Uterus (tissue), 3 donors: ENCODE measurements at regions not wholly inside any gene's neighbourhood (a gene's known extent, or its start where the extent isn't known, plus 50 kb on each side); places are given as distances from the start of the nearest gene placed in this dataset.

Experiments used
- DNase-seq, 2 donors: peaks; one replicate each; pipeline ENCODE4 v3.0.0-alpha.2; 2019 to 2020
- H3K27ac ChIP-seq, 2 donors: fragments of 200-600 bp; sonication (generic); 1 replicate in 1 of 2; 2 replicates in 1 of 2; pipeline ENCODE4 v1.5.1; 2016 to 2018
- H3K27me3 ChIP-seq, 2 donors: fragments of 200-600 bp; sonication (generic); one replicate each; pipeline ENCODE4 v1.5.1; 2018 to 2019; ENCODE audit warnings: control low read depth in 1 of 2
- H3K36me3 ChIP-seq, 2 donors: fragments of 200-600 bp; sonication (generic); one replicate each; pipeline ENCODE4 v1.5.1; 2019; ENCODE audit warnings: control low read depth in 1 of 2
- H3K4me1 ChIP-seq, 2 donors: fragments of 200-600 bp; sonication (generic); one replicate each; pipeline ENCODE4 v1.5.1; 2018 to 2019; ENCODE audit warnings: control low read depth in 1 of 2
- H3K4me3 ChIP-seq, 2 donors: fragments of 200-600 bp; sonication (generic); 1 replicate in 1 of 2; 2 replicates in 1 of 2; pipeline ENCODE4 v1.5.1; 2018 to 2019; ENCODE audit warnings: mild to moderate bottlenecking in 1 of 2
- H3K9me3 ChIP-seq, 2 donors: fragments of 200-600 bp; sonication (generic); one replicate each; pipeline ENCODE4 v1.5.1; 2019; ENCODE audit warnings: control low read depth in 1 of 2
- CTCF ChIP-seq, 4 experiments: fragments of 200-600 bp in 2 of 4; fragments of 450-650 bp in 2 of 4; sonication (generic) in 2 of 4; IDR thresholded peaks; one replicate each; pipeline ENCODE4 v1.5.1; 2016 to 2019; ENCODE audit warnings: antibody characterized with exemption in 4 of 4, mild to moderate bottlenecking in 2 of 4, moderate library complexity in 1 of 4
- POLR2A ChIP-seq, 2 donors: fragments of 450-650 bp; IDR thresholded peaks; one replicate each; pipeline ENCODE4 v1.6.1; 2016; ENCODE audit warnings: antibody characterized with exemption in 2 of 2, mild to moderate bottlenecking in 1 of 2, moderate library complexity in 1 of 2
- intact Hi-C: fragments of 100-400 bp; cut with DNase I; formaldehyde crosslinking; loops from one replicate; pipeline ENCODE4 v1.15.1; 2023; ENCODE audit warnings: low total_unique reads
- donor health status: DM: yes; HTN: yes; CAD: no.

GRCh38 chr20:54773643-54774000, 298.2 kb downstream of the DOK5 start:
- H3K4me3 ChIP-seq = no peak overlapping the region
- H3K27me3 ChIP-seq = no peaks in the 10 kb centered on the region
- H3K36me3 ChIP-seq = no peaks in the 10 kb centered on the region
- H3K4me1 ChIP-seq = no peaks in the 10 kb centered on the region
- no peak overlapping the region for H3K27ac ChIP-seq
- TF ChIP-seq POLR2A (IDR thresholded peaks at IDR 0.05) (no peak), CTCF (IDR thresholded peaks at IDR 0.05) (no peak)
- intact Hi-C loops = no loop called here
- DNase-seq = no peak
- no peaks in the 10 kb centered on the region for H3K9me3 ChIP-seq

GRCh38 chr20:54772893-54773642, 297.7 kb downstream of the DOK5 start:
- Histone ChIP-seq H3K9me3 (no peaks in the 10 kb centered on the region), H3K36me3 (no peaks in the 10 kb centered on the region), H3K4me3 (no peak overlapping the region), H3K27me3 (no peaks in the 10 kb centered on the region), H3K4me1 (no peaks in the 10 kb centered on the region), H3K27ac (no peak overlapping the region)
- TF ChIP-seq CTCF (IDR thresholded peaks at IDR 0.05) = no peak
- TF ChIP-seq POLR2A (IDR thresholded peaks at IDR 0.05) = no peak
- no peak for DNase-seq
- intact Hi-C loops = no loop called here

- intact Hi-C loops = no loop called here
- H3K36me3 ChIP-seq = no peaks in the 10 kb centered on the region
- H3K27ac ChIP-seq = no peak overlapping the region
- DNase-seq = no peak
- H3K4me1 ChIP-seq = no peaks in the 10 kb centered on the region
- H3K4me3 ChIP-seq = no peak overlapping the region
- no peaks in the 10 kb centered on the region for H3K9me3 ChIP-seq
- H3K27me3 ChIP-seq = peaks cover 0 to 3% of the 10 kb centered on the region in 2 donors
- TF ChIP-seq POLR2A (IDR thresholded peaks at IDR 0.05) (no peak), CTCF (IDR thresholded peaks at IDR 0.05) (no peak)
These were observed 291.1 kb downstream of the DOK5 start for GRCh38 chr20:54766483-54766882.

GRCh38 chr20:54763366-54763765, 288.0 kb downstream of the DOK5 start:
- Histone ChIP-seq H3K36me3 (no peaks in the 10 kb centered on the region), H3K9me3 (no peaks in the 10 kb centered on the region), H3K4me3 (no peak overlapping the region), H3K27me3 (peaks cover 0 to 3% of the 10 kb centered on the region in 2 donors), H3K4me1 (no peaks in the 10 kb centered on the region), H3K27ac (no peak overlapping the region)
- TF ChIP-seq POLR2A (IDR thresholded peaks at IDR 0.05) (no peak), CTCF (IDR thresholded peaks at IDR 0.05) (no peak)
- intact Hi-C loops = no loop called here
- no peak for DNase-seq

- no peaks in the 10 kb centered on the region for H3K27me3 ChIP-seq
These were observed 284.2 kb downstream of the DOK5 start for GRCh38 chr20:54759589-54759988.

More at GRCh38 chr20:54759589-54759988, 284.2 kb downstream of the DOK5 start:
- Histone ChIP-seq H3K36me3 (no peaks in the 10 kb centered on the region), H3K27ac (no peak overlapping the region), H3K4me1 (no peaks in the 10 kb centered on the region), H3K4me3 (no peak overlapping the region), H3K9me3 (no peaks in the 10 kb centered on the region)
- no peak for DNase-seq
- intact Hi-C loops = no loop called here
- TF ChIP-seq CTCF (IDR thresholded peaks at IDR 0.05) (no peak), POLR2A (IDR thresholded peaks at IDR 0.05) (no peak)
